Stimulated activated CD8-positive, alpha-beta memory T cell treated with anti-CD3 and anti-CD28 coated beads, Interleukin-15, amount 100 ng/mL, for 1 hour (primary cell): ENCODE measurements at regions not wholly inside any gene's neighbourhood (a gene's known extent, or its start where the extent isn't known, plus 50 kb on each side); places are given as distances from the start of the nearest gene placed in this dataset.

ENCODE experiments used
- DNase-seq: peaks from one replicate; pipeline ENCODE4 v3.0.0-alpha.2; 2020; ENCODE audit warnings: low read depth

- no peak for DNase-seq
Measured at GRCh38 chr7:22676385-22676784, 50.6 kb upstream of the IL6 start.

GRCh38 chr7:22675917-22676343 lies 51.1 kb upstream of the IL6 start:
- DNase-seq: no peak

GRCh38 chr7:22675421-22675820 lies 51.6 kb upstream of the IL6 start:
- no peak for DNase-seq

- no peak for DNase-seq
Measured at GRCh38 chr7:22672846-22673680, 53.9 kb upstream of the IL6 start.

- no peak for DNase-seq
Measured at GRCh38 chr7:22671177-22671879, 55.7 kb upstream of the IL6 start.

- DNase-seq: no peak
Measured at GRCh38 chr7:22670422-22670815, 56.6 kb upstream of the IL6 start.

GRCh38 chr7:22669692-22670421 lies 57.1 kb upstream of the IL6 start:
- DNase-seq: no peak

- DNase-seq: no peak
Measured at GRCh38 chr7:22668971-22669401, 58.0 kb upstream of the IL6 start.

- DNase-seq: no peak
Measured at GRCh38 chr7:22667562-22668239, 59.3 kb upstream of the IL6 start.

GRCh38 chr7:22667187-22667561 lies 59.8 kb upstream of the IL6 start:
- DNase-seq: no peak

- no peak for DNase-seq
Measured at GRCh38 chr7:22666732-22667131, 60.3 kb upstream of the IL6 start.

- DNase-seq: no peak
Measured at GRCh38 chr7:22665923-22666322, 61.1 kb upstream of the IL6 start.

GRCh38 chr7:22664988-22665798 lies 61.8 kb upstream of the IL6 start:
- no peak for DNase-seq

- no peak for DNase-seq
Measured at GRCh38 chr7:22663721-22664120, 63.3 kb upstream of the IL6 start.

GRCh38 chr7:22663357-22663718 lies 63.7 kb upstream of the IL6 start:
- no peak for DNase-seq

- DNase-seq: no peak
Measured at GRCh38 chr7:22662556-22663356, 64.2 kb upstream of the IL6 start.

GRCh38 chr7:22662036-22662435 lies 65.0 kb upstream of the IL6 start:
- DNase-seq: no peak

- no peak for DNase-seq
Measured at GRCh38 chr7:22660732-22661131, 66.3 kb upstream of the IL6 start.

GRCh38 chr7:22660293-22660692 lies 66.7 kb upstream of the IL6 start:
- no peak for DNase-seq

- no peak for DNase-seq
Measured at GRCh38 chr7:22659741-22660140, 67.3 kb upstream of the IL6 start.

GRCh38 chr7:22658031-22658430 lies 69.0 kb upstream of the IL6 start:
- DNase-seq: no peak
